Activated CD4-positive, alpha-beta T cell treated with anti-CD3 and anti-CD28 coated beads, Interleukin-2, Interleukin-4, amounts not matched to agents 100 ng/mL and 50 ng/mL, durations not matched to agents 16 hours and 8 hours (primary cell): ENCODE measurements at regions not wholly inside any gene's neighbourhood (a gene's known extent, or its start where the extent isn't known, plus 50 kb on each side); places are given as distances from the start of the nearest gene placed in this dataset.

Experiments used
- DNase-seq: peaks from one replicate; pipeline ENCODE4 v3.0.0-alpha.2; 2020; ENCODE audit warnings: low spot score

GRCh38 chr2:144877893-144878292 lies 358.0 kb upstream of the ZEB2 start:
- DNase-seq: no peak

- DNase-seq: no peak
These were observed 356.1 kb upstream of the ZEB2 start for GRCh38 chr2:144876013-144876412.

- no peak for DNase-seq
These were observed 355.5 kb upstream of the ZEB2 start for GRCh38 chr2:144875290-144875969.

DNA sequence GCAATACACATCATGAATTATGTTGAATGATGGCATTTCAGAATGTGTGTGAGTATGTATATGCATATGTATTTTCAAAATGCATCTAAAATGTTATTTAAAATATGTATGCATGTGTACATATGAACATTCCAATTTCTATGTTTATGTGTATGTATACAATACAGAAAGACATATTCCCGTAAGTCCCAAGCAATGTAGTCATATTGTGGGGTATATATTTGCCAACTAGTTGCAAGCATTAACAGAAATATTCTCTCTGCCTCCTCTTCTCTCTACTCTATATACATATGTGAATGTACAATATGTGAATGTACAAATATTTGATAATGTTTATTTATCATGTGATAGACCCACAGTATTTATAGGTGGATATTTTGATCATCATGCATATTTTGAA lies 345.8 kb upstream of the ZEB2 start:
- no peak for DNase-seq

DNA sequence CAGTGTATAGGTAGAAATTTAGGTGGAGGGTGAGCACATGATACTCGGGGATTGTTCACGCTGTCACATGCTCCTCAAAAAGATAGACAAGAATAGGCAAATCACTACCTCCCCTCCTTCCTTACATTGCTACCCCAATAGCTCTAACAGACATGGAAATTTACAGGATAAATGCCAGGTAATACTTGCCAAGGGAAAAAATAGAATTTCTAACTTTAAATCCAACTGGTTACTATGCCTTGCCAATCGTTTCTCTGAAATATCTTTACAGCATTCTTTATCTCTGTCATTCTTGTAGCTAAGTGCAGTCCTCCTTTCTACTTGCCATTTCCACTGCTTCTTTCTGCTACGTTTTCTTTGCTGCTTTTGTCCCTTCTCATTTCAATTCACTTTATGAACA lies 339.8 kb upstream of the ZEB2 start:
- no peak for DNase-seq

- no peak for DNase-seq
These were observed 338.3 kb upstream of the ZEB2 start for GRCh38 chr2:144858211-144858610.

DNA sequence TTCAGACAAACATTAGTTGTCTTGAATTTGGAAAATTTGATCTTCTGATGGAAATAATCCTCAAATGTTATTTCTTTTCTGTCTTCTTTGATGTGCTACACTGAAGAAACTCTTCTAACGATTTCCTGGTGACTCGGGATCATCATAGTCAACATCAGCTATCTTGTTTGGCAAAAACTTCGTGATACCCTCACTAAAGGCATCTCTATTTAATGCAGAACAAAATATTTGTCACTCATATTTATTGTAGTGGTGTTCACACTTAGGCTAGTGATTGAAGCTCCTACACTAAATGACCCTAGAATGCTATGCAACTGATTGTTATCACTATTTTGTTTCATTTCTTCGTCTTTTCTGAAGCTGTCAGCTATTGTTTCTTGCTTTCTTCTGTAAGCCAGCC lies 334.7 kb upstream of the ZEB2 start:
- no peak for DNase-seq

- no peak for DNase-seq
These were observed 329.7 kb upstream of the ZEB2 start for GRCh38 chr2:144849612-144850011.

DNA sequence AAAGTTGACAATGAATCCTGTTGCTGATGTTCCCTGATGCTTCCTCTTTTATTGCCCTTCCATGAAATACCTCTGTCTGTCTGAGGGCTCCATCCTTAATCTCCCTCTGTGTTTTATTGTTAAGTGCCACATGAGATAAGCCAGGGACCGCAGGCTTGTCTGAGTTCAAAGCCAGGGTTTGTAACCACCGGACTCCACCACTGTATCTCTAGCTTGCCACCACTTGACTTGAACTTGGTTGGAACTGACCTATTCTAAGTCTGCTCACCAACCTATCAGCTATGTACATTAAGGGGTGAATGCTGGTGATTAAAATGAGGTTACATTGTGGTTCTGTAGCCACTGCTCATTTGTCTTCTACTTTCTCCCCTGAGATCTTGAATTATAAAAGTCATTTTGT lies 328.5 kb upstream of the ZEB2 start:
- no peak for DNase-seq

GRCh38 chr2:144847347-144848080 lies 327.6 kb upstream of the ZEB2 start:
- DNase-seq: no peak

DNA sequence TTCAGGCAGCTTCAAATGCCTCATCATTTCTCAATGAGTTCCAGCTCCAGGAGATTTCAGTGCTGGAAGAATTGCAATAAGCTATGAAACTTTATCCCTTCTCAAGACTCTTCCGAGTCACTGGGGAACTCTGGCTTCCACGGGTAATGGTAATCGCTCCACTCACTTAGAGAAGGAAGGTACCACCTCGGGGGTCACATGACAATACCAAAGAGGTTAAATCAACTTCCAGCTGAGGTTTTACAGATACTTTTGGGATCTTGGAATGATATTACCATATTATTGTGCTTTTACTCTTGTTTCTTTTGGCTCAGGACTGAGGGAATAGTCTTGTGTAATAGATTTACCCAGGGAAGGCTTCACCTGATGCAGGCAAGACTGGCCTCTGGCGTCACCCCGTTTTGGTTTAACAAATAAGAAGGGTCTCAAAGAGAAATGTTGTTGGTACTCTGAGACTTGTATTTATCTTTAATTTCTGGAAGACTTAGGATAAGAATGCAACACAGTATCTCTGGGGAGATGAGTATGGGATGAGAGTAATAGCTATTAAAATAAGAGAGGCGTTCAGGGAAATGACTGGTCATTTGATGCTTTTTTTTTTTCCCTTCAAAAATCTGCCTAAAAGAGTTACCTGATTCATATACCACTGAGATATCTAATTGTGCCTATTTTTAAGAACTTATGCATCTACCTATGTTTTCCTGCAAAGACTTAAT lies 316.9 kb upstream of the ZEB2 start:
- no peak for DNase-seq

GRCh38 chr2:144835634-144836350 lies 315.9 kb upstream of the ZEB2 start:
- DNase-seq: no peak

DNA sequence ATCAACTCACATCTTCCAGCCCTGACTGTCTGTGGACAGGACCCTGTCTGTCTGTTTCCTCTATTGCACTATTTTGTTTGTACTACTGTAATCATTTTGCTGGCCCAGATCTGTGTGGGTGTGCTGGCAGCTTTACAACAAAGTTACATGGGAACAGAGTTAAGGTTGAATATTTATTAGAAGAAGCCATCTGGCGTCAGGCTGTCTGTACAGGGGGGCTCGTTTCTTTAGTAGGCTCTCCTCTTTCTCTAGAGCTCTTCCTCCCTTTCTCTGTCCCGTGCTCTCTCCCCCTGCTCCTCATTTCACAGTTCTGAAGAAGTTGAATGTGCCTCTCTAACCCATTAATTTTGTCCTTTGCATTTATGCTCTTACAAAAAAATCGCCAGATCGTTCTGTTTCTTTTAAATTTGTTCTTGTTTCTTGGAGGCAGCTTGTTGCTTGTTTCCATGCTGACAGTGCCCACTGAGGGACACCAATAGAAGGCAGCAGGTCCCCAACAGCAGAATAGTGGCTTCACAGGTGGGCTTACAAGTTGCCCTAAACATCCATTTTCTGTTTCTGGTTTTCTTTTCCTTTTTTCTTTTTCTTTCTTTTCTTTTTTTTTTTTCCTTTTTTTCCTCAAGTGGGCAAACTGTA lies 315.2 kb upstream of the ZEB2 start:
- no peak for DNase-seq

- DNase-seq: no peak
These were observed 314.4 kb upstream of the ZEB2 start for GRCh38 chr2:144834363-144834762.

DNA sequence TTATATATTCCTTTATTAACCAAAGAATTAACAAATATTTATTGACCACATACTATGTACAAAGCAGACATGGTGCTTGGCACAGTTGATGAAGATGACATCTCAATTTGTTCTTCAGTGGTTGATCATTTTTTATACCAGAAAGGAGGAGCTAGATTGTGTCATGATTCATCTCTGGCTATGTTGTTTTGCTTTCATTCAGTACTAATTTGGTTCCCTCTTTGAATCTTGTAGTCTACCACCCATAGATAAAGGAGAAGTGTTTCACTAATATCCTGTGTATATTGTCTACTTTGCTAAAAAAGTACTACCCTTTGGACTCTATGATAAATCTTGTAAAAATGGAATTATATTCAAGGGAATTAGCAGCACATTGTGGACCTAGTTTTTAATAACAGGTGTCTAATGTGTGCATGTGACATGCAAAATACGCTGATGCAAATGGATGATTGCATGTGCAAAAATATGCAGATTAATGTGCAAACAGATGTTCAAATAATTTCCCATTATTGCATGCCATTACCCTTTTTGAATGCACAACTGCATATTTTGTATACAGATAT lies 313.2 kb upstream of the ZEB2 start:
- DNase-seq: no peak

DNA sequence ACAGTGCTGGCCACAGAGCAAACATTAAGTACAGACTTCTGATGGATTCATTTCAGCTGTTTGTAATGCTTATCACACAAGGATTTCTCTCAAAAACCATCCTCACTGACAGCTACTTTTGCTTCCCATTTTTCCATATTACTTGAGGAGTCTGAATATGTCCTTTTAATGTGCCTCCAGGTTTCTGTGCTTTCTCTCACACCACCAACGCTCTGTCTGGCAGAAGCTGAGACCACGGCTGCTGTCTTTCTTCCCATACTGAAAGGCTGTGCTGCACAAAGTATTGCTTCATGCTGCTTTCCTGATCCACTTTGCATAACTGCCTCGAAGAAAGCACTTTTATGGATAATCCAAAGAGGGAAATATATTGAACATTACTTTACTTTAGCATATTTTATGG lies 312.1 kb upstream of the ZEB2 start:
- no peak for DNase-seq

DNA sequence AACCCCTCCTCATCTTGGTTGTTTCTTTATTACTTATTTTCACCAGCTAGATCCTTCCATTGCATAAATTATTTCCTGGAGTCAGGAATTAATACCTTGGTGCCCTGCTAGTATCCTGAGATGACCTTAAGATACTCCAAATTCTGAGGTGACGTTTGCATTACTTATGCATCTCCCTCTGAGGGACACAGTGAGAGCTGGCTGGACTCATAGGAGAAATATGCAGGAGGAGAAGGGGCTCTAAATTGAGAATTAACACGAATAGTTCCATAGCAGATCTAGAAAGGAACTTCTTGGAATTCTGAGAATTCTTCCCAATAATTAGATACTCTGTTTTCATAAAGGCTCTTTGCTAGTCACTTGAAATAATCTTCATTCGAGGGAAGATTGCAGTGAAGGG lies 310.6 kb upstream of the ZEB2 start:
- DNase-seq: no peak

- DNase-seq: no peak
These were observed 307.5 kb upstream of the ZEB2 start for GRCh38 chr2:144827404-144827803.

DNA sequence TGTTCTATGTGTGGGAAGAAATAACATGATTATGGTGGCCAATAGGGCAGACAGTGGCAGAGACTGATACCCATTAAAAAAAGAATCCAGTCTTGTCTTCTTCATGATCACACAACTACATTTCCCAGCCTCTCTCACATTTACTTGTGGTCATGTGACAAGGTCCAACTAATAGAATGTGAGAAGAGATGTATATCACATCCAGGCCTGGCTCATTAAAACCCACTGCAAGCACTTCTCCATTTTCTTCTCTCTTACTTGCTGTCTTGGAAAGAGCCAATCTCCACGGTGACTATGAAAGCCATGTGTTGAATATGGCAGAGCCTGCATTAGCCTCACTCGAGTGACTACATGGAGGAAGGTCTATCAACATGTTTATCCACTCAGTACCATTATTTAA lies 306.2 kb upstream of the ZEB2 start:
- no peak for DNase-seq

- DNase-seq: no peak
These were observed 305.6 kb upstream of the ZEB2 start for GRCh38 chr2:144825331-144826020.
